Brain microvascular endothelial cell (primary cell): ENCODE measurements at regions not wholly inside any gene's neighbourhood (a gene's known extent, or its start where the extent isn't known, plus 50 kb on each side); places are given as distances from the start of the nearest gene placed in this dataset.

Source experiments
- DNase-seq: peaks from one replicate; pipeline ENCODE4 v3.0.0-alpha.2; 2020
- H3K27ac ChIP-seq: fragments of 250-450 bp; sonication (Bioruptor Pico); 2 replicates; pipeline ENCODE4 v1.5.1; 2020; ENCODE audit warnings: mild to moderate bottlenecking, moderate library complexity
- H3K27me3 ChIP-seq: fragments of 250-450 bp; sonication (Bioruptor Pico); replicated peaks from 2 replicates; pipeline ENCODE4 v1.5.1; 2020; ENCODE audit warnings: mild to moderate bottlenecking
- H3K36me3 ChIP-seq: fragments of 250-450 bp; sonication (Bioruptor Pico); replicated peaks from 2 replicates; pipeline ENCODE4 v1.5.1; 2020; ENCODE audit warnings: mild to moderate bottlenecking
- H3K4me3 ChIP-seq: 2 replicates; pipeline ENCODE4 v1.5.1; 2011; ENCODE audit warnings: low read depth, mild to moderate bottlenecking, control low read depth, low read length, moderate library complexity
- CTCF ChIP-seq: IDR thresholded peaks from 2 replicates; pipeline ENCODE4 v1.5.1; 2011; ENCODE audit warnings: low read depth, mild to moderate bottlenecking, moderate library complexity, low read length, control low read depth, inconsistent platforms; ENCODE audit errors: missing control alignments
- in situ Hi-C: cut with HindIII; loops from 2 replicates; pipeline ENCODE4 v1.10.0; 2017; ENCODE audit warnings: low sequenced_read_pairs, low pct_ligation_motif_present

- Histone ChIP-seq H3K36me3 (no peaks in the 10 kb centered on the region), H3K4me3 (no peak overlapping the region), H3K27me3 (no peaks in the 10 kb centered on the region), H3K27ac (no peak overlapping the region)
- in situ Hi-C loops: no loop called here
- TF ChIP-seq CTCF: no peak
- no peak for DNase-seq
Observed at GRCh38 chr6:95917034-95917433, 98.7 kb upstream of the FUT9 start.

GRCh38 chr6:95923518-95923917, 92.3 kb upstream of the FUT9 start:
- in situ Hi-C loops: no loop called here
- no peak overlapping the region for H3K4me3 ChIP-seq
- H3K27ac ChIP-seq: no peak overlapping the region
- TF ChIP-seq CTCF: peak; percentile 5
- no peaks in the 10 kb centered on the region for H3K27me3 ChIP-seq
- H3K36me3 ChIP-seq: no peaks in the 10 kb centered on the region
- no peak for DNase-seq

GRCh38 chr6:95935736-95936135, 80.0 kb upstream of the FUT9 start:
- no peaks in the 10 kb centered on the region for H3K36me3 ChIP-seq
- no peak overlapping the region for H3K27ac ChIP-seq
- DNase-seq: no peak
- in situ Hi-C loops: no loop called here
- no peaks in the 10 kb centered on the region for H3K27me3 ChIP-seq
- no peak for TF ChIP-seq CTCF
- no peak overlapping the region for H3K4me3 ChIP-seq

- DNase-seq: no peak
- Histone ChIP-seq H3K27me3 (no peaks in the 10 kb centered on the region), H3K27ac (no peak overlapping the region), H3K4me3 (no peak overlapping the region), H3K36me3 (no peaks in the 10 kb centered on the region)
- TF ChIP-seq CTCF: no peak
- in situ Hi-C loops: no loop called here
Observed at GRCh38 chr6:95946906-95947305, 68.9 kb upstream of the FUT9 start.

GRCh38 chr6:95948324-95948723, 67.5 kb upstream of the FUT9 start:
- TF ChIP-seq CTCF: no peak
- DNase-seq: no peak
- no peaks in the 10 kb centered on the region for H3K36me3 ChIP-seq
- in situ Hi-C loops: no loop called here
- no peak overlapping the region for H3K27ac ChIP-seq
- H3K4me3 ChIP-seq: no peak overlapping the region
- H3K27me3 ChIP-seq: no peaks in the 10 kb centered on the region

GRCh38 chr6:95949985-95950384, 65.8 kb upstream of the FUT9 start:
- Histone ChIP-seq H3K36me3 (no peaks in the 10 kb centered on the region), H3K27ac (no peak overlapping the region), H3K4me3 (no peak overlapping the region), H3K27me3 (no peaks in the 10 kb centered on the region)
- in situ Hi-C loops: no loop called here
- no peak for TF ChIP-seq CTCF
- DNase-seq: no peak
